Sciatic nerve (tissue), 2 donors: ENCODE measurements at regions not wholly inside any gene's neighbourhood (a gene's known extent, or its start where the extent isn't known, plus 50 kb on each side); places are given as distances from the start of the nearest gene placed in this dataset.
"Not testable (repeated sequence)": the region's sequence is repeated elsewhere in the genome, so short reads cannot be mapped to it uniquely, and the experiment has no call there.

Experiments used
- ATAC-seq: fragments of 200-7000 bp; cut with Tn5 transposase; one replicate; pipeline ENCODE4 v1.9.1; 2020; ENCODE audit warnings: mild to moderate bottlenecking, moderate library complexity
- DNase-seq: peaks from one replicate; pipeline ENCODE4 v3.0.0-alpha.2; 2020; ENCODE audit warnings: low spot score
- intact Hi-C: fragments of 100-400 bp; cut with DNase I; formaldehyde crosslinking; loops from one replicate; pipeline ENCODE4 v1.14.2; 2022
- donor health status: DM: no; HTN: no; CAD: no.
- donor health status: DM: no; HTN: no; CAD: no.

DNA sequence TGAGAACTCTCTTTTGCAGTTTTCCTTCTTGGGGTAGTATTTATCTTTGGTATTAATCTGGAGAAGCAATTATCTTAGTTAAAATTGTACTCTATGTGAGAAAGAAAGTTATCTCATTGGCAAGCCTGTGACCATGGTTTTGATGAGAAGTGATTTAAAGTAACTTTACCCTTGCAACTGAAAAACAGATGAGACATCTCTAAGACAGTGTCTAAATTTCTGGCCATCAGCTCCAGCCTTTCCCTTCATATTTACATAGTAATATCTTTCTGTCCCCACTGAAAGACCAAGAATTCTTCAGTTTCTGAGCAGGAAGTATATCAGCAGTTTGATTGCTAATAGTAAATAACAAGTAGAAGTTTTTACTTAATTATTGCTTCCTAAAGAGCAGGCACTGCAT, 386.1 kb upstream of the SYNCRIP start:
- DNase-seq: no peak
- no peak for ATAC-seq
- intact Hi-C loops: no loop called here

DNA sequence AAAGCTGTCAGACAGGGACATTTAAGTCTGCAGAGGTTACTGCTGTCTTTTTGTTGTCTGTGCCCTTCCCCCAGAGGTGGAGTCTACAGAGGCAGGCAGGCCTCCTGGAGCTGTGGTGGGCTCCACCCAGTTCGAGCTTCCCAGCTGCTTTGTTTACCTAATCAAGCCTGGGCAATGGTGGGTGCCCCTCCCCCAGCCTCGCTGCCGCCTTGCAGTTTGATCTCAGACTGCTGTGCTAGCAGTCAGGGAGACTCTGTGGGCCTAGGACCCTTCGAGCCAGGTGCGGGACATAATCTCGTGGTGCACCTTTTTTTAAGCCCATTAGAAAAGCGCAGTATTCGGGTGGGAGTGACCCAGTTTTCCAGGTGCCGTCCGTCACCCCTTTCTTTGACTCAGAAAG, 384.2 kb upstream of the SYNCRIP start:
- ATAC-seq, DNase-seq, intact Hi-C loops: not testable (repeated sequence)

DNA sequence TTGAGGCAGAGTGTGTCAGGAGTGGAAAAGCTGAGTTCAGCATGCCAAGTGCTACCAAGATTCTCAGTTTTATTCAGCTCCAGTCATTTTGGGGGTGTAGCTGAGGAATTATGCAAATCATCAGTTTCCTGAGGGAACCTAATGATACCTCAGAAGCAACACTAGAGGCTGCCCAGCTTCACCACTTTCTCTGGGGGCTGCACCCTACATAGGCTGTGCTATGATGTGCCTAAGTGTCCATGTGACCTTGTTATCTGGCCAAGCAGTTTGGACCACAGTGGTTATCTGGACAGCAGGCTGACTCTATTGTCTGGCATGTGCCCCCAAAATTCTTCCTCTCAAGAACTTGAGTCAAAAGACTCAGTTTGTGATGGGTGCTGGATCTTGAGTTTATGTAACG, 374.6 kb upstream of the SYNCRIP start:
- no peak for ATAC-seq
- DNase-seq: no peak
- intact Hi-C loops: no loop called here

DNA sequence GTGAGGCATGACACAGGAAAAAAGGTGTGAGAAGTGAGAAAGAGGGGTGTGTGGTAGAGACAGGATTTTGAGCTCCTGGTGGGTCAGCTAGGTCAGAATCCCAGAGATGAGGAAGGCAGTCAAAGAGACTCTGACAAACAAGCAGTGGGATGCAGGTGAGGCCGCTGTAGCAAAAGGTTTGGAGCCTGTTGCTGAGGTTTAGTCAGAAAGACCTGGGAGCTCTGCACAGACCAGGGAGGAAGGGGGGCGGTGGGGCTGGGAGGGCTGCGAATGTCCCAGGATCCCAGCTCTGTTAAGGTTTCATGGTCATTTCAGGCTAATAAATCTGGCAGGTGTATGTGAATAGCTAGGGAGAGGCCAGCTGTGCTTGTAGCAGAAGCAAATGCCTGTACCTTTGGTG, 373.9 kb upstream of the SYNCRIP start:
- intact Hi-C loops: no loop called here
- DNase-seq (no peak), ATAC-seq (no peak)

DNA sequence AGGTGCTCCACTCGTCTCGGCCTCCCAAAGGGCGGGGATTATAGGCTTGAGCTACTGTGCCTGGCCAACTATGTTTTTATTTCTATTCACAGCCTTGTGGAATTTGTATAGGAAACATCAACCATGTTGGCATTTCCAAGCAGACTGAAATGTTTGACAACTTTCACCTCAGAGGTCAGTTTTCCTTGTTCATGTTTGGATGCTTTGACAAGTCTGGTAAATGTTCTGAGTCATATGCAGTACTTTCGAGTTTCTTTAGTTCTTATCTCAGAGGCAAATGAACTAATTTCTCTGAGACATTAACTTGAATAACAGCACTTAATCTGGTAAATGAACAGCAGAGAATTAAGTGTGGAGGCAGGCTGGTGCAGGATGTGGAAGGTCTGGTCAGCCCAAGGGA, 373.4 kb upstream of the SYNCRIP start:
- DNase-seq (no peak), ATAC-seq (no peak)
- intact Hi-C loops: no loop called here

DNA sequence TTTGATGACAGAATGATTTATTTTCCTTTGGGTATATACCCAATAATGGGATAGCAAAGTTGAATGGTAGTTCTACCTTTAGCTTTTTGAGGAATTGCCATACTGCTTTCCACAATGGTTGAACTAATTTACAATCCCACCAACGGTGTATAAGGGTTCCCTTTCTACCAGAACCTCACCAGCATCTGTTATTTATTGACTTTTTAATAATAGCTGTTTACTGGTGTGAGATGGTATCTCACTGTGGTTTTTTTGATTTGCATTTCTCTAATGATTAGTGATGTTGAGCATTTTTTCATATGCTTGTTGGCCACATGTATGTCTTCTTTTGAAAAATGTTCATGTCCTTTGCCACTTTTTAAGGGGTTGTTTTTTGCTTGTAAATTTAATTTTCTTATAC, 370.3 kb upstream of the SYNCRIP start:
- ATAC-seq, intact Hi-C loops, DNase-seq: not testable (repeated sequence)

DNA sequence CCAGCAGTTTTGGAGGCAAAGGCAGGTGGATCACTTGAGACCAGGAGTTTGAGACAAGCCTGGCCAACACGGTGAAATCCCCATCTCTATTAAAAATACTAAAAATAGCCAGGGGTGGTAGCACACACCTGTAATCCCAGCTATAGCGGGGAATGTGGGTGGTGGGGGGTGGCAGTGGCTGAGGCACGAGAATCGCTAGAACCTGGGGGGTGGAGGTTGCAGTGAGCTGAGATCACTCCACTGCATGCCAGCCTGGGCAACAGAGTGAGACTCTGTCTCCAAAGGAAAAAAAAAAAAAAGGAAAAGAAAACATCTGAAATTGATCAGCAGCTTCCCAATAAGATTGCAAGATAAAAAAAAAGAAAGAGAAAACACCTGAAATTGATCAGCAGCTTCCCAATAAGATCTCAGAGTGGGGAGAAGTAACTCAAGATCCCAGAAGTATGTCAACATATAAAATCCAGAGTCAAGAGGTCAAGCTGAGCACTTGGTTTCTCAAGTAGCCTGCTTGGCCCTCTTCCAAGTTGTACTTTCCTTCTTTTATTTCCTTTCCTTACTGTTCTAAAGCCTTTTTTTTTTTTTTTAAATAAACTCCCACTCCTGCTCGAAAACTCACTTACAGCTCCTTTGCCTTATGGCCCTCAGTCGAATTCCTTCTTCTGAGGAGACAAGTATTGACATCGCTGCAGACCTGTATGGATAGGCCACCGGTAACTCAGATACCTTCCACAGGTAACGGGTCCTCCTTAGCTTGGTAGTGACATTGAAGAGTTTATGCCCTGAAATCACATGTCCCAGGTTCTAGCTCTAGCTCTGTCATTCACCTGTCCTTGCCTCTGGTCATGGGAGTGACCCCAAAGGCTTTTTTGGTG, 368.5 kb upstream of the SYNCRIP start:
- intact Hi-C loops: no loop called here
- DNase-seq (no peak), ATAC-seq (no peak)

DNA sequence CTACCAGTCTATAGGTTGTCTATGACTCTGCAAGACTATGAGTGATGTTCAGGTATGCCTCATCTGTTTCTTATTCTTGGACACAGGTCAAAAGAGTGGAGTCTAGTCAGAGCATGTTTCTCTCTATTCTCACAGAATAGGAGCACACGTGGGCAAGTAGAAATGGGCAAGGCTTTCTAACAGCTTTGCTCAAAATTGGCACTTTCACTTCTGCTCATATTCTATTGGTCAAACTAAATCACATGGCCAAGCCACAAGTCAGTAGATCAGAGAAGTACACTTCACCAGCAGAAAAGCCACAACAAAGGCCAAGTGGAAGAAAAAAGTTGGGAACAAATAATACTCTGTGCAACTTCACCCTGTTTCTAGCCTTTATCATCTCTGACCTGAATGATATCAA, 354.5 kb upstream of the SYNCRIP start:
- DNase-seq: no peak
- ATAC-seq: no peak
- intact Hi-C loops: no loop called here

DNA sequence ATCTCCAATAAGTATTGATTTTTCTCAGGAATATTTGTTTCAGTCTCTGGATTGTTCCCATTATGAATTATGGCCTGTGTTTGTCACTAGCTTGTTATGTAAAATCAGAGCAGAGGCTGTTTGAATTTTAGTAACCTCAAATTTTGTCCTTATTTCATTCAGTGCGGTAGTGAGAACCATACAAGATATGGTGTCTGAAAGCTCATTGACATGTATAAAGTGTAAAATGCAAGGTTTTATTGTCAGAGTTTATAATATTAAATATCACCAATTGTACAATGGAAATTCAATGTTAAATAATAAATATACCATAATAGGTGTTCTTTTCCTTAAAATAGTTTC, 353.3 kb upstream of the SYNCRIP start:
- no peak for ATAC-seq
- no peak for DNase-seq
- intact Hi-C loops: no loop called here

DNA sequence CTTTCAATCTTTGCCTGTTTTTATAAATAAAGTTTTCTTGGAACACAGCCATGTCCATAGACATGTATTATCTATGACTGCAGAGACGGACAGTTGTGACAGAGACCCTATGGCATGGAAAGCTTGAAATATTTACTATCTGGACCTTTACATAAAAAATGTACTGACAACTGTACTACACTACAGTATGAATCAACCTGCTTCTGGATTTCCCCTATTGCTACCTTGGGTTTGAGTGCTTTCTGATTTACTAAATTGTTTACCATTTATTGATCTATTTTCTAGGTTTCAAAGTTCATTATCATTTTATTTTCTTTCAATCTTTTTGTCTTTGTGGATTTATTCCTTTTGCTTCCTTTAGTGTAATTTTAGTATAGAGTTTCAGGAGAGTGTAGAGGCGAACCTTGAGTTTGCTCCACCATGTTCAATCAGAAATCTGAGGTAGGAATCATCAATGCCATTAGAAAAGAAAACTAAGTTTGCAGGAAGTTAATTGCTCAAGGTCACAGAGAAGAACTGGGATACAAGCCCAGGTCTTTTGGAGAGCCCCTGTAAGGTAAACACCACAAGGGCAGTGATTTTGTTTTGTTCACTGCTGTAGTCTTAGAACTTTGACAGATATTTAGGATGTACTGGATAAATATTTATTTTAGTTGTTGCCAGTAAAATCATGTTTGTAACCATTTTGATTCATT, 352.8 kb upstream of the SYNCRIP start:
- DNase-seq: no peak
- no peak for ATAC-seq

DNA sequence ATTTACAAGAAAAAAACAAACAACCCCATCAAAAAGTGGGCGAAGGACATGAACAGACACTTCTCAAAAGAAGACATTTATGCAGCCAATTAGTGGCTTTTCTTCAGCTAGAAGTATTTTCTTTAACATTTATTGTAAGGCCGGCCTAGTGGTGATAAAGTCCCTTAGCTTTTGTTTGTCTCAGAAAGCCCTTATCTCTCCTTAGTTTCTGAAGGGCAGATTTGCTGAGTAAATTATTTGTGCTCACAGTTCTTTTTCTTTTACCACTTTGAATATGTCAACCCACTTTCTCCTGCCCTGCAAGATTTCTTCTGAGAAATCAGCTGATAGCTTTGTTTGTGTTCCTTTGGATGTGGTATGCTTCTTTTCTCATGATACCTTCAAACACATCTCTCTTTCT, 344.0 kb upstream of the SYNCRIP start:
- intact Hi-C loops: no loop called here
- ATAC-seq: no peak
- no peak for DNase-seq

More for the DNA sequence above, 352.8 kb upstream of the SYNCRIP start:
- intact Hi-C loops: no loop called here

DNA sequence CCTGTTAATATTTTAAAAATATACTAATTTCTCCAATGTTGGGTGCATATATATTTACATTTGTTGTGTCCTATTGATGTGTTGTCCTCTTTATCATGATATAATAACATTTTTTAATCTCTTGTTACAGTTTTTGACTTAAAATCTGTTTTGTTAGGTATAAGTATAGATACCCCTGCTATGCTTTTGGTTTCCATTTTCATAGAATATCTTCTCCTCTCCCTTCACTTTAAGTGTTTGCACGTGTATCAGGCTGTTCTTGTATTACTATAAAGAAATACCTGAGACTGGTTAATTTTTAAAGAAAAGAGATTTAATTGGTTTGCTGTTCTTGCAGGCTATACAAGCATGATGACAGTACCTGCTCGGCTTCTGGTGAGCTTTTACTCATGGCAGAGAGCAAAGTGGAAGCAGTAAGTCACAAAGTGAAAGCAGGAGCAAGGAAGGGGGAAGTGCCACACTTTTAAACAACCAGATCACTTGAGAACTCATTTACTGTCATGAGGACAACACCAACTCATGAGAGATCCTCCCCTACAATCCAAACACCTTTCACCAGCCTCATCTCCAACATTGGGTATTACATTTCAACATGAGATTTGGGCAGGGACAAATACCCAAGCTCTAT, 340.5 kb upstream of the SYNCRIP start:
- intact Hi-C loops: no loop called here
- DNase-seq (no peak), ATAC-seq (no peak)

DNA sequence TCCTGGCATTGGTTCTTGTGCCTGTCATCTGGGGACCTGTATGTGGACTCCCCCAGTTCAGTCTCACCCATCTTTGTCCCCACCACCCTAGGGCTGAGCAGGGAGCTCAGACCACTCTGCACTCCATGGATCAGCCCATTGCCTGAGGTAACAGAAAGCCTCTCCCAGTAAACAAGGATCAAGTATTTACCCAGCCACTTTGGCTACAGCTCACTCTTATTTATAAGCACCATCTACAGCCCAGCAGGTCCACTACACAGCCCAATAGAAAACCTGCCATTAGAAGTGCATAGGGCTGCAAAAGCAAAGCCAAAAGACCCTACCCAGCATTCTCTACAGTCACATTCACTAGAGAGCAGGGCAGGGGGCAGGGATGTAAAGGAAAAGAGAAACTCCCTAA, 335.0 kb upstream of the SYNCRIP start:
- ATAC-seq: no peak
- no peak for DNase-seq
- intact Hi-C loops: no loop called here

DNA sequence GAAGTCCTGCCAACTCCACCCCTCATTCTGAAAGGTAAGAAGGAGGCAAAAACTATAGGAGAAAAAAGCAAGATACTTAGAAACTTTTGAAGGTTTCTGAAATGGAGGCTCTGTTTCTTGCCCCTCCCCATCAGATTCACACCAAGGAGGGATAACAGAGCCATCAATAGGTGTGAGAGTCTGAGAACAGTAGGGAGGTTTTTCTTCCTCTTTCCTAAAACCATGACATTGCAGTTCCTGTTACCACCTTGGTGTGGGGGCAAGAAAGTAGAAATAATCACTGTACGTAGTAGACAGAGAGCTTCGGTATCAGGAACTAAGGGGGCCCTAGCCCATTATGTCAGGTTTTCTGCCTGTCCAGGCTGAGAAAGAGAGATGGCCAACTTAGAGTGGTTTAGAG, 333.3 kb upstream of the SYNCRIP start:
- intact Hi-C loops: no loop called here
- ATAC-seq (no peak), DNase-seq (no peak)

DNA sequence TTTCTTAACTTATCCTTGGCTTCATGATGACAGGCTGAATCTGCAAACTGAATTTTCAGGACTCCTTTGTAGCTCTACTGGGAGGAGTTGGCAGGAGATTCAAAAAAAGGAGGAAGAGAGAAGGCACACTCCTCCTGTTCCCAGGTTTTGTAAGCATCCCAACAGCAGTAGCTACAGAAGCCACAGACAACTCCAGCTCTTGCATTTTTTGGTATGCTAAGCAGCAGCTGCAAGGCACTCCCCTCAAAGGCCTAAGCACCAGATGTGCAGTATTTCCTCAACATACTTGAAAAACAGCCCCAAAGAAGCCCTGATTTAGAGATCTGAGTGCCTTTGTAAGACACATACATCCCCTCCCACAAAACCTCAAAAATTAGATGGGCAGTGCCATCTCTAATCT, 328.6 kb upstream of the SYNCRIP start:
- intact Hi-C loops: no loop called here
- no peak for ATAC-seq

DNA sequence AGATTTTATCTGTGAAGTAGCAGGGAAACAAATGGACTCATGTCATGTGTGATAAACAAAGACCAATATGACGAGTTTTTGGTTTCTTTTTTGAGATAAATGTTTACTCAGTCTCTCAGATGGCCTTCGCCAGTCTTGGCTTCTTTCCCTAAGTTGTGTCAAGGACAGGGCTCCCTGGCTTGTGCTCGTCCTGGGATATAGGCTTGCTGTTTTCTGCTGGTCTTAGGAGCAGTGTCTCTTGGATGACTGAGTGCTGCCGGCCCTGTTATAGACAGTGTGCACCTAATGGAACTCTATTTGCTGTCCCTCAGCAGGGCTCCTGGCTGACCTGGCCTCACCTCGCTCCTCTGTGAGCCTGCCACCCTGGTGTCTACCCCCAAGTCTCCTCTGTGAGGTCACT, 324.1 kb upstream of the SYNCRIP start:
- intact Hi-C loops: no loop called here
- ATAC-seq (no peak), DNase-seq (no peak)

More for the DNA sequence above, 328.6 kb upstream of the SYNCRIP start:
- no peak for DNase-seq

DNA sequence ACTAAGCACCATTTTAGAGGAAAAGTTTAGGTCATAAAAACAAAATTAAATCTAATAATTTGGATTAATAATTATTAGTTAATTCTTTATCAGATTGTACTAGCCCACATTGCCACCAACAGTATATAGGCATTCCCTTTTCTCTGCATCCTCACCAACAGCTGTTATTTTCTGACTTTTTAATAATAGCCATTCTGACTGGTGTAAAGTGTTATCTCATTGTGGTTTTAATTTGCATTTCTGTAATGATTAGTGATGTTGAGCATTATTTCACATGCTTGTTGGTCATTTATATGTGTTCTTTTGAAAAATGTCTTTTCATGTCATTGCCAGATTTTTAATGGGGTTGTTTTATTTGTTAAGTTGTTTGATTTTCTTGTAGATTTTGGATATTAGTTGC, 319.1 kb upstream of the SYNCRIP start:
- intact Hi-C loops: no loop called here
- DNase-seq: no peak
- ATAC-seq: no peak

DNA sequence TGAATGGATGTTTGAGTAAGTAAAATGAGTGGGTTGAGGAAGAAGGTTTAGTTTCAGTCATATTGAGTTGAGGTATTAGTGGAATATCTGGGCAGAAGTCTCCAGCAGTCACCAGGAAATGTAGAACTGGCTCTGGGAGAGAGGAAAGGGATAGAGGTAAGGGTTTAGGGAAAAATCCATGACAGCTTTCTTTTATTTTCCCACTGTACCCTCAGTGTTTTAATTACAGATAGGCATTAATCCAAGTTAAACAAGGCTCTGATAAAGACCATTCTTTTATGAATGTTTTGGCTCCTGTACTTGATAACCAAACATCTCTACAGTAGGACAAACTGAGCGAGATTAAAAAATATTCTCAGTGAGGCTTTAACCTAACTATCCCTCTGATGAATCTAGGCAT, 318.4 kb upstream of the SYNCRIP start:
- DNase-seq (no peak), ATAC-seq (no peak)
- intact Hi-C loops: no loop called here

DNA sequence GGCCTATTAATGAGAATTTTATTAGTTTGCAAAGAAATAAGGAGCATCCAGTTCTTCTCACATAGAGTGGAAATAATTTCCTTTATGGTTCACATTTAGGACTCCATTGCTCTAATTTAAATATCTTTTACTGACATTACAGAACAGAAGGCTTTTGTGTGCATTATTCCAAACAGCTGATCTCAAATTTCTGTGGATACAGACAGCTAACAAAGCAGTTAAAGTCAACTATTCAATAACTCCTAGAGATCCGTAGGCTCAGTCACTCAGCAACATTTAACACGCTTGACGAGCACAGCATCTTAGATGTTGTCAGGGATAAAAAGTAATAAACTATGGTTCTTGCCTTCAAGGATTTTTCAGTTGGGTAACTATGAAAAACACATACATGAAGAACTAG, 305.8 kb upstream of the SYNCRIP start:
- no peak for DNase-seq
- intact Hi-C loops: no loop called here
- ATAC-seq: no peak

DNA sequence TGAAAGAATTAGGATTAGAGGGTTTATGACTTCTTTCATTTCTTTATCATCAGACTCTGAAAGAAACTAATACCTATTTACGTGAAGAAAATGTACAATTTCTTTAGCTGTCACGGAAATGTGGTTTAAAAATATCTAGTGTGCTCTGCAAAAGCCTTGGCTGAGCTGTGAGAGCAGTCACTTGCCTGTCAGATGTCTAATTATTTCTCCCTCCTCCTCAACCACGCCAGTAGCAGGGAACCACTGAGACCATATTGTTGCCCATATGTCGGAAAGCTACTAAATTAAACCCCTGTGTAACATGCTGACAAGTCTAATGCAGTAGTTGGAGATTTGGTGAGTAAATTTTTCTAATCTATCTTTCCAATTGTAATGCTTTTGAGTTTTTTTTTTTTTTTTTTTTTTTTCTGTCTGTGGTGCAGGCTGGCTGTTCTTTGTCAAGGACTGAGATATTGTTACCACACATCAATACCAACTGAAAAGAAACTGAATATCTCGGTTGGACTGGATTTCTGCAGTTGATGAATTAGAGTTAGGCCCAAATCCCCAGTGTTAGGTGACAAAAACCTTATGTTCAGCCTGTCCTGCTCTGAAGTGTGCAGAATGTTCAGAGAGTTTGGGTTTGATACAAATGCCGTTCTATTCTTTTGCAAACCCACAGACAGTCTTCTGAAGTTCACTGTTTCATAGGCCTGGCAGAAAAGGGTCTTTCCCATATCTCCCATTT, 302.9 kb upstream of the SYNCRIP start:
- intact Hi-C loops: no loop called here
- ATAC-seq: no peak

More for the DNA sequence above, 302.9 kb upstream of the SYNCRIP start:
- DNase-seq: no peak
